GM19324 (cell line): ENCODE measurements at regions not wholly inside any gene's neighbourhood (a gene's known extent, or its start where the extent isn't known, plus 50 kb on each side); places are given as distances from the start of the nearest gene placed in this dataset.

ENCODE experiments used
- ATAC-seq: cut with Tn5 transposase; IDR thresholded peaks from one replicate; pipeline ENCODE4 v1.9.1; 2021; ENCODE audit warnings: mild to moderate bottlenecking, moderate library complexity; ENCODE audit not compliant: unreplicated experiment, low FRiP score

- ATAC-seq: no peak
Measured at GRCh38 chr3:101095693-101096430, 102.6 kb upstream of the ABI3BP start.

- ATAC-seq: no peak
Measured at GRCh38 chr3:101091489-101091888, 98.3 kb upstream of the ABI3BP start.

- no peak for ATAC-seq
Measured at GRCh38 chr3:101085752-101086151, 92.5 kb upstream of the ABI3BP start.

- no peak for ATAC-seq
Measured at GRCh38 chr3:101084404-101084803, 91.2 kb upstream of the ABI3BP start.

GRCh38 chr3:101081999-101082398 is 88.8 kb upstream of the ABI3BP start:
- no peak for ATAC-seq

GRCh38 chr3:101081446-101081845 is 88.2 kb upstream of the ABI3BP start:
- no peak for ATAC-seq

GRCh38 chr3:101077361-101078011 is 84.3 kb upstream of the ABI3BP start:
- ATAC-seq: no peak

GRCh38 chr3:101074518-101074917 is 81.3 kb upstream of the ABI3BP start:
- ATAC-seq: no peak

GRCh38 chr3:101072300-101072699 is 79.1 kb upstream of the ABI3BP start:
- no peak for ATAC-seq

- ATAC-seq: no peak
Measured at GRCh38 chr3:101070799-101071121, 77.5 kb upstream of the ABI3BP start.

- peak; percentile 76 for ATAC-seq
Measured at GRCh38 chr3:101069901-101070798, 76.9 kb upstream of the ABI3BP start.

GRCh38 chr3:101068876-101069606 is 75.8 kb upstream of the ABI3BP start:
- no peak for ATAC-seq

GRCh38 chr3:101066711-101067129 is 73.5 kb upstream of the ABI3BP start:
- no peak for ATAC-seq

GRCh38 chr3:101065962-101066361 is 72.7 kb upstream of the ABI3BP start:
- ATAC-seq: no peak

GRCh38 chr3:101063401-101063800 is 70.2 kb upstream of the ABI3BP start:
- ATAC-seq: no peak

- ATAC-seq: no peak
Measured at GRCh38 chr3:101061312-101061711, 68.1 kb upstream of the ABI3BP start.

GRCh38 chr3:101050866-101051265 is 57.6 kb upstream of the ABI3BP start:
- ATAC-seq: no peak

- no peak for ATAC-seq
Measured at GRCh38 chr3:101050046-101050445, 56.8 kb upstream of the ABI3BP start.

GRCh38 chr3:101049532-101049931 is 56.3 kb upstream of the ABI3BP start:
- ATAC-seq: no peak

- no peak for ATAC-seq
Measured at GRCh38 chr3:101043687-101044078, 50.5 kb upstream of the ABI3BP start.
